ENCODE measurements at regions not wholly inside any gene's neighbourhood (a gene's known extent, or its start where the extent isn't known, plus 50 kb on each side); places are given as distances from the start of the nearest gene placed in this dataset.

- peak; percentile 62 to 81 (median 74) for TF ChIP-seq CTCF (IDR thresholded peaks at IDR 0.05 in 2 of 3, conservative IDR thresholded peaks at IDR 0.05 in 1 of 3; ENCODE audit: borderline replicate concordance in 1 of 3, insufficient read depth in 1 of 3, low read depth in 2 of 3, low read length in 2 of 3)
- no peak for TF ChIP-seq POLR2A (IDR thresholded peaks at IDR 0.05; ENCODE audit: borderline replicate concordance, extremely low read depth, insufficient read depth, insufficient read length)
- peak; percentile 86 for TF ChIP-seq RAD21 (IDR thresholded peaks at IDR 0.05; ENCODE audit: low read depth)
- Histone ChIP-seq H3K27ac (ENCODE audit: low read depth, low read length) (no peak overlapping the region), H3K27me3 (ENCODE audit: insufficient read depth, low read length) (peaks cover 4% of the 10 kb centered on the region; the same call in 1 of the 2 replicates), H3K36me3 (ENCODE audit: control insufficient read depth in 1 of 2, insufficient read depth in 2 of 2, low read length in 2 of 2) (no peaks in the 10 kb centered on the region), H2AFZ (ENCODE audit: low read depth, low read length, poor library complexity, severe bottlenecking) (no peak overlapping the region), H3K9me3 (ENCODE audit: control insufficient read depth in 1 of 2, insufficient read depth in 1 of 2, low read depth in 1 of 2, low read length in 2 of 2) (no peaks in the 10 kb centered on the region), H3K9me2 (ENCODE audit: insufficient read depth) (no peaks in the 10 kb centered on the region), H3K9ac (ENCODE audit: low read length) (no peak overlapping the region), H3K79me2 (ENCODE audit: insufficient read depth, low read length) (no peaks in the 10 kb centered on the region), H4K20me1 (ENCODE audit: insufficient read depth) (no peaks in the 10 kb centered on the region), H3K4me2 (ENCODE audit: low read length) (no peak overlapping the region), H3K4me3 (replicated peaks in 1 of 2; ENCODE audit: low read depth in 1 of 2, low read length in 2 of 2) (no peak overlapping the region), H3K4me1 (ENCODE audit: control insufficient read depth in 1 of 2, insufficient read depth in 2 of 2, low read length in 2 of 2) (peaks cover 0 to 2% of the 10 kb centered on the region in 2 experiments; a peak in 1 of 4 replicates)
- BruUV-seq (replicated peaks), result no TSS peak
- CTCF ChIA-PET, result interaction anchor here (0.6 to 3.0 kb wide), 31 partner anchors 9 to 1038 kb away, joined by 3 to 60 read pairs (median 4); no protein-coding TSS in a partner anchor
- ATAC-seq (peak; percentile 96), DNase-seq (ENCODE audit: low read depth, low spot score) (peak; percentile 44)
- POLR2A ChIA-PET, result no interaction called here
- intact Hi-C loops (cut with micrococcal nuclease), result loop anchor here (1.0 to 10.0 kb wide), 4 partner anchors 38 to 1048 kb away; no protein-coding TSS in a partner anchor
- RAD21 ChIA-PET (ENCODE audit: low non-redundant PET in 1 of 2, low total read pairs in 2 of 2, uncharacterized antibody in 2 of 2, unreplicated experiment in 2 of 2), result interaction anchor here (0.7 to 1.6 kb wide), 12 partner anchors 38 to 1012 kb away, joined by 3 to 12 read pairs (median 4); no protein-coding TSS in a partner anchor
Observed at GRCh38 chr13:26946684-26947343, 186.2 kb upstream of the GPR12 start.

GRCh38 chr13:26943748-26944147, 183.2 kb upstream of the GPR12 start:
- Histone ChIP-seq H3K9me3 (ENCODE audit: control insufficient read depth in 1 of 2, insufficient read depth in 1 of 2, low read depth in 1 of 2, low read length in 2 of 2) (no peaks in the 10 kb centered on the region), H3K27me3 (ENCODE audit: insufficient read depth, low read length) (peaks cover 27% of the 10 kb centered on the region), H2AFZ (ENCODE audit: low read depth, low read length, poor library complexity, severe bottlenecking) (no peak overlapping the region), H4K20me1 (ENCODE audit: insufficient read depth) (no peaks in the 10 kb centered on the region), H3K79me2 (ENCODE audit: insufficient read depth, low read length) (no peaks in the 10 kb centered on the region), H3K4me3 (replicated peaks in 1 of 2; ENCODE audit: low read depth in 1 of 2, low read length in 2 of 2) (no peak overlapping the region), H3K4me2 (ENCODE audit: low read length) (no peak overlapping the region), H3K9ac (ENCODE audit: low read length) (no peak overlapping the region), H3K9me2 (ENCODE audit: insufficient read depth) (no peaks in the 10 kb centered on the region), H3K36me3 (ENCODE audit: control insufficient read depth in 1 of 2, insufficient read depth in 2 of 2, low read length in 2 of 2) (no peaks in the 10 kb centered on the region), H3K4me1 (ENCODE audit: control insufficient read depth in 1 of 2, insufficient read depth in 2 of 2, low read length in 2 of 2) (peaks cover 0 to 6% of the 10 kb centered on the region in 2 experiments; a peak in 1 of 4 replicates), H3K27ac (ENCODE audit: low read depth, low read length) (no peak overlapping the region)
- ChIA-PET CTCF (no interaction called here), POLR2A (no interaction called here), RAD21 (ENCODE audit: low non-redundant PET in 1 of 2, low total read pairs in 2 of 2, uncharacterized antibody in 2 of 2, unreplicated experiment in 2 of 2) (no interaction called here)
- intact Hi-C loops (cut with micrococcal nuclease), result loop anchor here (10.0 kb wide), 1 partner anchor 1051 kb away; no protein-coding TSS in a partner anchor
- BruUV-seq (replicated peaks), result no TSS peak
- ATAC-seq, result no peak
- no peak for DNase-seq (ENCODE audit: low read depth, low spot score)
- no peak for TF ChIP-seq EZH2 (IDR thresholded peaks at IDR 0.05)
- no peak for TF ChIP-seq ELF1 (IDR thresholded peaks at IDR 0.05; ENCODE audit: borderline replicate concordance, low read depth)
- TF ChIP-seq JUND (IDR thresholded peaks at IDR 0.05), result no peak
- no peak for TF ChIP-seq CTCF (IDR thresholded peaks at IDR 0.05 in 2 of 3, conservative IDR thresholded peaks at IDR 0.05 in 1 of 3; ENCODE audit: borderline replicate concordance in 1 of 3, insufficient read depth in 1 of 3, low read depth in 2 of 3, low read length in 2 of 3)
- TF ChIP-seq REST (IDR thresholded peaks at IDR 0.05; ENCODE audit: low read depth), result no peak
- no peak for TF ChIP-seq SIN3A (IDR thresholded peaks at IDR 0.05; ENCODE audit: low read depth)
- TF ChIP-seq POLR2AphosphoS5 (IDR thresholded peaks at IDR 0.05; ENCODE audit: low read depth, low read length), result no peak
- no peak for TF ChIP-seq ATF3 (IDR thresholded peaks at IDR 0.05)
